Embryonic facial prominence (tissue), 1 donor: ENCODE measurements at regions not wholly inside any gene's neighbourhood (a gene's known extent, or its start where the extent isn't known, plus 50 kb on each side); places are given as distances from the start of the nearest gene placed in this dataset.
"Not testable (repeated sequence)": the region's sequence is repeated elsewhere in the genome, so short reads cannot be mapped to it uniquely, and the experiment has no call there.

ENCODE experiments used
- DNase-seq: peaks from one replicate; pipeline ENCODE4 v3.0.0-alpha.2; 2016; ENCODE audit errors: extremely low spot score

DNA sequence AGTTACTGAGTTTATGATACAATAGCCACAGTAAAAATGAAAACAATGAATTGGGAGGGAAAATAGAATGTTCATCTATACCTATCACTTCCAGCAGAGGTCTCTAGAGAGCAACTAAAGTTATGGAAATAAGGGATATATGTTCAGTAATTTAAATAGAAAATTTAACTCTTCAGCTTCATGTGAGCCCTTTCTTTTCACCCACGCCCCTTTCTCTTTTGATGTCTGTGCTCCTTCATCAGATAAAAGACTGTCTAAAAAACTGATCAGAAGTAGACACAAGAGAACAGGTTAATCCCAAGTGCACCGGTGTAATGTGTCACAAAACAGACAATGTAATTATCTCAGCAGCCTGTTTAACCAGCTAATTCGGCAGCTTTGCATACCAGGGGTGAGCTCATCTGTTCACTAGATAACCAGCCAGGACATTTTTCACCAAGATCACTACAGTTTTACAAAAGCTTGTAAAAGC lies 238.5 kb upstream of the ERBB4 start:
- peak; percentile 71 for DNase-seq

DNA sequence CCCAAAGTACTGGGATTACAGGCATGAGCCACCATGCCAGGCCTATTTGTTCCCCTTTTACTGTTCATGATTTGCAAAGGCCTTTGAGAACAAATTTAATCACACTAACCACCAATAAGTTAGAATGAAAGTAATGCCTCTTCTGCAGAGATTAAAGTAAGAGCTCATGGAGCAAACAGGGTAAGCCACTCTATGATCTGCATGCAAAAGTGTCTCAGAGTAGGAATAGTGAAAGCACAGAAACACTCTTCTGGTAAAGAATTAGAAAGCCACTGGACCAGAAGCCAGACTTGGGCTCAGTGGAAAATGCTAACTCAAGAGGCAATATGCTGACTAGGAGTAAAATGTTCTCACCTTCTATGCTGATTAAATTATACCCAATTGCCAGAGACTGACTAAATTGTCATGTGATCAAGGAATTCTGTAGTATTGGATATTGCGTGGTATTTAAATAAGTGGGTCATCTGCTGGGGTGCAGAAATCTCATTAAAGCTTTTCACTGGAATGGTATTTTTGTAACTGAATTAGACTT lies 235.3 kb upstream of the ERBB4 start:
- no peak for DNase-seq

DNA sequence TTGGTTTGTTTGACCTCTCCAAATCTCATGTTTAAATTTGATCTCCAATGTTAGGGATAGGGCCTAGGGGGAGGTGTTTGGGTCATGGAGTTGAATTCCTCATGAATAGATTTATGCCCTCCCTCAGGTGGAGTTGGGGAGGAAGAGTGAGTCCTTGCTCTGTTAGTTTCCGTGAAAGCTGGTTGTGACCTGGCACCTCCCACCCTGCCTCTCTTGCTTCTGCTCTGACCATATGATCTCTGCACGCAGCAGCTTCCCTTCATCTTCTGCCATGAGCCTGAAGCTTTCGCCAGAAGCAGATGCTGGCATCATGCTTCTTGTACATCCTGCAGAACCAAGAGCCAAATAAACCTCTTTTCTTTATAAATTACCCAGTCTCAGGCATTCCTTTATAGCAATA lies 231.6 kb upstream of the ERBB4 start:
- DNase-seq = no peak

DNA sequence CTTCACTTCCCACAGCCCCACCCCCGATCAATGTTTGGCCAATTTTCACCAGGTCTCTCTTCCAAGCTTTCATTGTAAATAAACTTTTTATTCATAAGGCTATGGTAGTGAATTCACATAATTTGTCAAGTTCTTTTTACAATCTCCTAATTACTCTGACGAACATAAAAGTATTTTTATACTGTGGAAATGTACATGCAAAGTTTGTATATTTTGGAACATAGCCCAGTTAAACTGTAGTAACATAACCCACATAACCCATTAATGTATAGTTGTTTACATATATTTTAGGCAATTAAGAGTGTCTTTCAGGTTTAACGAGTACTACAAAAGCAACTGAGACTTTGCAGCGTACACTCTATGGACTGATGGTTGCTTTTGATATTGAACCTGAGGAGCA lies 228.3 kb upstream of the ERBB4 start:
- DNase-seq = no peak

DNA sequence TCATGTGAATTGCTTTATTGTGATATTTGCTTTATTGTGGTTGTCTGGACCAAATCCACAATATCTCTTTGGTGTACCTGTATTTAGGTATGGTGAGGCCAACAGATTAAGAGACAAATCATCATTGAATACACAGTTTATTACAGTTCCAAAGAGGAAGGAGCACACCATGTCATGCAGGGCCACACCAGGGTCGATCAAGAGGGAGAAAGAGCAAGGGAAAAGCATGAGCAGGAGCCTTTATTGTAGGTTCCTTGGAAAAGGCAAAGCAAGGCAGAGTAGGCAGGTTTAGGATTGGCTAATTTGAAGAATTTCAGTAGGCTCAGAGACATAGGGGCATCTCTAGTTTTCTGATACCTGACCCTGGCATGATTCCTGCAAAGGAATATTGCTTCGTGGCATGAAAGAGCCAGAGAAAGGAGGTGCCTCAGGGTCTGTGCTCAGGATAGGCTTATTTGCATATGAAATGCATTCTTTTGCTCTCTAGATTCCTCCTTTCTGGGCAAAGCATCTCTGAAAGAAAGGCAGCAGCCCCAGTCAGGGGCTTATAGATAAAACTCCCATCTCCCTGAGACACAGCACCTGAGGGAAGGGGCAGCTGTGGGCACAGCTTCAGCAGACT lies 214.2 kb upstream of the ERBB4 start:
- DNase-seq = no peak

DNA sequence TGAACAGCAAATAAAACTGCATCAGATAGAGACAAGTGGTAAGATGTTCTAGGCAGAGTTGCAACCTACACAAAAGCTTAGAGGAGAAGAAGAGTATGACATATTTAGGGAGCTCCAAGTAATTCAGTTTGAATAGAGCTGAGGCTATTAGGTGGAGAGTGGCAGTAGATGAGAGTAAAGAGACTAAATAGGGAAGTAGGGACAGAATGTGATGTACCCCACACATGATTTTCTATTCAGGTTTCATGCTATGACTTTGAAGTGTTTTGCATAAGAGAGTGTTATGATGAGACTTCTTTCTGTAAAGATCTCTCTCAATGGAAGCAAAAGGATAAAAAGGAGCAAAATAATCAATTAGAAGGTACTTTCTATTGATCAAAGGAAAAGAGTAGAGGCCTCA lies 206.8 kb upstream of the ERBB4 start:
- no peak for DNase-seq

DNA sequence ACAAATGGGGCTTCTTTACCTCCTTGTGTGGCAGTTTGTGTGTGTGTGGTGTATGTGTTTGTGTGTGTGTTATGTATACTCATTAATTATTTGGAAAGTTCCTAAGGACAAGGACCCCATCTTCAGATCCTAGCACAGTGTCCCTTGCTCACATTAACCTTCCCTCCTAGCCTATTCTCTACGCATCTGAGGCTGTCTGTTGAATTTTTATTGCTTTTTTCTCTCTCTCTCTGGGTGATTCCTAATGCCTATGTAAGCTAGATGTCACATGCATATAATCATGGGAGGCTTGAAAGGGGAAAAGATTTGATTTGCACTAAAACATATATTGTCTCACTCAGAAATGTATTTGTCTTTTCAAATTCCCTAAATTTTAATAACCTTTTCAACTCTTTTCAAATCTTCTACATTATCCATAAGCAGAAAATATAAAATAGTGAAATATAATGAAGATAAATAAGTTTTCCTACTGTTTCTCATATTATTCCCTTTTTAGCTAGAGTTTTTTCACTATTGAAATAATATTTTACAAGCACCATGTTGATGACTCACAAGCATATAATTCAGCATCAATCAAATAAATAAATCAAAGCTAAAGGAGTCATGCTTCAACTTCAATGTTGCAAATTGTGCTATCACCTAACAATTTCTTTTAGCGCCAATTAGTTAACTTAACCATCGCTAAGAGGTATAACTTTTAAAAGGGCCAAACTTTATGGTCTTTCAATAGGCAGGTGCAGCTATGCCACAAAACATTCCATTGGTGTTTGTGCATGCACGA lies 199.0 kb upstream of the ERBB4 start:
- no peak for DNase-seq

DNA sequence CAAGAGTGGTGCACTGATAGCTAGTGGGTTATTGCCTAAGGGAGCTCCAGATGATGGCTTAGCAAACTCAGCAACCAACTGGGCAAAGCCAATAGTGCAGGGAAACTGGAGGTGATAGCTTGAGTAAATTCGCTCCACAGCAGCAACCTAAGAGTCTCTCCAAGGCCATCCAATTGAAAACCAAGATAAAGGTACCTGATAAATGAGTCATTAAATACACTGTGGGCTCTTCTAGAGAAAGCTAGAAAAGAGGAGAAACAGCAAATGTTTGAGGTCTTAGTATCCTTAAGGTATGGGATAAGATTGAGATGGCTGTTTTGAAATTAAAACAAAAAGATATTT lies 197.8 kb upstream of the ERBB4 start:
- DNase-seq = no peak

DNA sequence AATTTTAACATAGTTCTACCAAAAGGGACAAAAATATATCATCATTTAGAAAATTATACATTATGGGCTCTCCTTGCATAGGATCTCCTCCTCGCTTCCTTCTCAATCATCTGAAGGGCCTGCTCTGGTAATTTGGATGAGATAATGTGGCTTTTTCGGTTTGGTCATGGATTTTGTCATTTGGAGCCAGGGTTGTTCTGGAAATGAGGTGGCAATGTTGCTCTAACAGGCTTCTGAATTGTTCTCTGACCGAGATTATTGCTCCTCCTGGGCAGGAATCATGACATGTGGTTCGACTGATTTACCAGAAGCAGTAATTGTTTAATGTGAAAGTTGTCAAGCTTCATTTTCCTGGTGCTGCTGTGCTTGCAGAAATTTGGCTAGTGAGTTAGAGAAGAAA lies 194.7 kb upstream of the ERBB4 start:
- no peak for DNase-seq

DNA sequence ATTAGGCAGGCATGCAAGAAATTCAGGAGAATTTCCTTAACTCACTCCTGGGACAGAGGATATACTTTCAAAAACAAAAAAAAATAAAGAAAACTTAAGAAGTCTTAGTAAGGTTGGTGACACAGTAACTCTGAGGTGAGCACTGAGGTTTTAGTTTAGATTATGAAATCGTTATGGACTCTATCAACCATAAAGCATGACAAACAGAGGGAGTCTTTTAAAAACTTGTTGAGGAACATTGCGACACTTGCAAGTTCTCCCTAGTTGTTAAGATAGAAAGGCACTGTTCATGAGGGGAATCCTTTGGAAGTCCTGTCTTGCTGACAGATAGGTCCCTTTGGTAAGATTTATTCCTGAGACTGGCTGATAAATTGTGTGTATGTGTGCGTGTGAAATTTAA lies 194.3 kb upstream of the ERBB4 start:
- DNase-seq = no peak

DNA sequence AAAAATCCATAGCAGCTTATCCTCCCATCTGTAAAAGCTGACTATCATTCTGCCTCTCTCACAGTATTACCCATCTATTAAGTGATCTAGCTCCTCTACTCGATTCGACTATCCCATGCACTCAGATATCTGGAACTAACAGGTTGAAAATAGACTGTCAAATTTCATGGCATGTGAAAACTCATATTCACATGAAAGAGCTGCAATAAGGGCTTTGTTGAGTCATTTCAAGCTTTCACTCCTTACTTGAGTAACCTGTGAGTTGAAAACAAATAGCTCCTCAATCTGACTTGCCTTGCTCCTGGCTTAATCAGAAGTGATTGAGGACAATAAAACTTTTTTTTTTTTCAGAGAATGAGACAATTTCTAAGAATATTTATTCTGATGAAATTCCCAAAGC lies 192.4 kb upstream of the ERBB4 start:
- DNase-seq = no peak

DNA sequence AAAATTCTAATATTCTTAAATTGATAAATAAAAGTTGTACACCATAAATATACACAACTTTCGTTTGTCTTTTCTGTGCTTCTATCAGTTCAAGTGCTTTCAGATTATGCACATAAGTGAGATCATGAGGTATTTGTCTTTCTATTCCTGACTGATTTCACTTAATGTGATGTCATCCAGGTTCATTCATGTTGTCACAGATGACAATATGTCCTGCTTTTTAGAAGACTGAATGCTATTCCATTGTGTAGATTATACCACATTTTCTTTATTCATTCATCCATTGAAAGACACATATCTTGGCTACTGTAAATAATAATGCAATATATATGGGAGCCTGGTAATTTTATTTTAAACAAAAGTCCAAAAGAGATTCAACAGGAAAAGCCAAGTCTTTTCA lies 190.1 kb upstream of the ERBB4 start:
- no peak for DNase-seq

DNA sequence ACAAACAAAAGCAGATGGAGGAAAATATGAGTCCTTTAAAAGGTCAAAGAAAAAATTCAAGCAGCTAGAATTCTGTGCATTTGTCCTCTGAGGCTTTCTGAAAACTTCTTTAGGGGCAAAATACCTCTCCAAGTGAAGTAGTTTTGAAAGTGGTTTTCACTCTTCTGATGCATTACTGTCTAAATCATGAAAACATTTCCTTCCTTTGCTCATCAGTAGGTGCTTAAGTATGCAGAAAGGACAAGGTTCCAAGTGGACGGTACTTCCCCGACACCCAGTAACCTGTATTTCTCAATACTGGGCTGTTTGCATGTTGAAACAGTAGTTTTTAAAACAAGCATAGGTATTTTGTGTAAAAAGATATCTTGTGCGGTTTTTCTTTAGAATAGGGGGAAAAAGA lies 189.1 kb upstream of the ERBB4 start:
- DNase-seq = no peak

DNA sequence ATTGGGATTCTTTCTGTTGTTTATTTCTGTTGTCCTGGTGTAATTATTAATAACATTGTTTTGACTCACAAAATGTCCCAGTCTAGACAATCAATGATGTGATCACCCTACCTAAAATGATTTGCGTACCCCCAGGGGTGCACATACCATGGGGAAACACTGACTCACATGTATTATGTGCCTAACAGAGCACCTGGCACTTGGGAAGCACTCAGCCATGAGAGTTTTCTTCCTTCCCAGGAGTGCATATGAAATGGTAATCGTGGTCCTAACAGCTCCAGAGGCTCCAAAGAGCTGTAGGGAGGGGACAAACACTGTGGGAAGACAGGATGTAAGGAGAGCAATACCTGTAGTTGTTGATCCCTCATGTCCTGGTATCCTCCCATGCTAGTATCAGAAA lies 187.8 kb upstream of the ERBB4 start:
- DNase-seq = no peak

DNA sequence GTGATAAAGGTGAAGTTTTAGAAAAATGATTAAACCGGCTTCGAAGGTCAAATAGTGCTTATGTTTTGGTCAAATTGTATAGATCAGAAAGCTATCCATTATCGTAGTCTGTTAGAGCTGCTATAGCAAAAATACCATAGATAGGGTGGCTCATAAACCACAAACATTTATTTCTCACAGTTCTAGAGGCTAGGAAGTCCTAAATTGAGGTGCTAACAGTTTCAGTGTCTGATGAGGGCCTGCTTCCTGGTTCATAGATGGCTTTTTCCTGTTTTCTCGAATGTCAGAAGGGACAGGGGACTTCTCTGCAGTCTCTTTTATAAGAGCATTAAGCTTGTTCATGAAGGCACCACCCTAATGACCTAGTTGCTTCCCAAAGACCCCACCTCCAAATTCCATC lies 186.6 kb upstream of the ERBB4 start:
- no peak for DNase-seq

DNA sequence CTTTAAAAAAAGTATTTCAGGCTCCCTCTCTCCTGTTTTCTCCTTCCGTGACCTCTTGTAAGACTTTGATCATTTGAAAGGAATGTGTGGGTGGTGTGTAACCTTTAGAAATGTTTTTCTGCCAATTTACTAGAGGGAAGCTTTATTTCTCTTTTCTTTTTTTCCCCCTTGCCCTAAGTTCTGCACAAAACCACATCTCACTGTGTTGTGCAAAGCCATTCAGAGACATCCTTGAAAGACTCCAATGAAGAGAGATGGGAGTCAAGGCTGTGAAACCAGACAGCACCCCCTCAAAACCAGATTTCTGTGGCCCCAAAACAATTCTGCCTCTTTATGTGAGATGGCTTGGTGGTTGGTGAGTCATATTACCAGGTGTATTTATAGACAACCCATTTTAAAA lies 184.6 kb upstream of the ERBB4 start:
- no peak for DNase-seq

DNA sequence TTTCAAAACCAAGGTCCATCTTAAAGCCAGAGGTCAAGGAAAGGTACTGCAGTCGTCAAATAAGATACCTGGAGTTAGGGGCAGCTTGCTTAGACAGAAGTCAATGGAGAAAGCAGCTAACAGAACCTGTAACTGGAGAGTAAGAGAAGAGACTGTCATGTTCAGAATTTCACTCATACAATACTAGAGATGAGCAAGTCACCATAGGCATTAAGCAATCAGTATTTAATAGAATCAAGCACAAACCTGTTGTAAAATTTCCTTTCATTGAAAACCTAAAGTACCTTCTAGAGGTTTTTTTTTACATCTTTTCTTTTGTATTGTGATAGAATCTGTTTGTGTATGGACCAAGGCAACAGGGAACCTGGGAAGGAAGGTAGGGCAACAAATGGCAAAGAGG lies 183.4 kb upstream of the ERBB4 start:
- DNase-seq = no peak

DNA sequence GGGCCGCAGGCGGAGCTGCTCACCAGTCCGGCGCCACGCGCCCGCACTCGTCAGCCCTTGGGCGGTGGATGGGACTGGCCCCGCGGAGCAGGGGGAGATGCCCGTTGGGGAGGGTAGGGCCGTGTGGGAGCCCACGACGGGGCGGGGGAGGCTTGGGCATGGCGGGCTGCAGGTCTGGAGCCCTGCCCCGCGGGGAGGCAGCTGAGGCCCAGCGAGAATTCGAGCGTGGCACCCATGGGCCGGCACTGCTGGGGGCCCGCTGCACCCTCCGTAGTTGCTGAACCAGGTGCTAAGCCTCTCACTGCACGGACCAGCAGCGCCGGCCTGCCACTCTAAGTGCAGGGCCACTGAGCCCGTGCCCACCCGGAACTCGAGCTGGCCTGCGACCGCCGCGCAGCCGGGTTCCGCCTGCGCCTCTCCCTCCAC lies 182.4 kb upstream of the ERBB4 start:
- no peak for DNase-seq

DNA sequence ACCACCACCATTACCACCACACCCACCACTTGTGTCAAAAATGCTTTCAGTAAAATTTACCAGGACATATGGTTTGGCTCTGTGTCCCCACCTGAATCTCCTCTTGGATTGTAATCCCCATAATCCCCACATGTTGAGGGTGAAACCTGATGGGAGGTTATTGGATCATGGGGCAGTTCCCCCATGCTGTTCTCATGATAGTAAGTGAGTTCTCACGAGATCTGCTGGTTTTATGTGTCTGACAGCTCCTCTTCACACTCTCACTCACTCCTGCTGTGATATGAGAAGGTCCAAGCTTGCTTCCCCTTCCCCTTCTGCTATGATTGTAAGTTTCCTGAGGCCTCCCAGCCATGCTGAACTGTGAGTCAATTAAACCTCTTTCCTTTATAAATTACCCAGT lies 176.8 kb upstream of the ERBB4 start:
- not testable (repeated sequence) for DNase-seq

DNA sequence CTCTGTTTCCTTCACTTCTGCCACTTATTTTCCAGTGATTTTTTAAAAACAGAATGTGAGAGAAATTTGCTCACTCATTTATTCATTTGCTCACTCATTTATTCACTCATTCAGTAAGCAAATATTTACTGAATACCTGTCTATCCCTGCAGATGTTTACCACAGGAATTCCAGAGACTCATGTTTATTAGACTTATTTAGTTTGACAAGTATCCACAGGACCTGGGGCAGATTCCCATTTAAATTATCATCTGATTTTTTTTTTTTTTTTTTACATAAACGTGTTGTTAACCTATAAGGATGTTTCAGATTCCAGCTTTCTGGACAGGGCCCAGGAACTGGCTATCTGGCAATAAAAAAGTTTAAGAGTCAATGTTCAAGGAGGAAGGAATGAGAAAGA lies 175.1 kb upstream of the ERBB4 start:
- DNase-seq = no peak

DNA sequence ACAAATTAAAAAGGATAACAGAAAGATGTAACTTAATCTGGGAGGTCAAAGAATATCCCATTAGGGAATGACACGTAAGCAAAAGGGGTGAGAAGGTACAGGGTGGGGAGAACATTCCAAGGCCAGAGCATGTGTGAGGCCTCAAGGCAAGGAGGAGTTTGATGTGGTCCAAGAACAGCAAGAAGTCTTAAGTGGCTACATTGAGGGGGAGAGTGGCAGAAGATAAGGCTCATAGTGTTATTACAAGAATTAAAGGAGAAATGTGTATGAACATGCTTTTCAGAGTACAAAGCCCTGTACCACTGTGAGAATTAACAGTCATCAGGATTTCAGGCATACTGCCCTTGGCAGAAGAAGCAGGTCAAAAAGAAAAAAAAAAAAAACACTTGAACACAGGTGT lies 174.4 kb upstream of the ERBB4 start:
- DNase-seq = no peak

DNA sequence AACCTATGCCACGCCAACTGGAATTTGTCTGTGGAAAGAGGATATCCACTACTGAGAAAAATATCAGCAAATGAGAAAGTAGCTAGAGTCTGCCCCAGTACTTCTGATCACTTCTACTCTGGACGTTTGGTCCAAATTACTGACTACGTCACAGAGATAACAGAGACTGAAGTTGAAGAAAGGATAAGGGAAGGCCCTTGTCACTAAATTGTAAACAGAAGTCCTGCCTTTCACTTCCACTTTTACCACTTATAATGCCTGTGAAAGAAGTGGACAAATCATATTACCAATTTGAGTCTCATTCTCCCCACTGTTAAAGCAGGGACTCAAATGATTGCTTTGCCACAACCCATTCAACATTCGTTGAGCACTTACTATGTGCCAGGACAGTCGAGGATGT lies 173.9 kb upstream of the ERBB4 start:
- DNase-seq = no peak

DNA sequence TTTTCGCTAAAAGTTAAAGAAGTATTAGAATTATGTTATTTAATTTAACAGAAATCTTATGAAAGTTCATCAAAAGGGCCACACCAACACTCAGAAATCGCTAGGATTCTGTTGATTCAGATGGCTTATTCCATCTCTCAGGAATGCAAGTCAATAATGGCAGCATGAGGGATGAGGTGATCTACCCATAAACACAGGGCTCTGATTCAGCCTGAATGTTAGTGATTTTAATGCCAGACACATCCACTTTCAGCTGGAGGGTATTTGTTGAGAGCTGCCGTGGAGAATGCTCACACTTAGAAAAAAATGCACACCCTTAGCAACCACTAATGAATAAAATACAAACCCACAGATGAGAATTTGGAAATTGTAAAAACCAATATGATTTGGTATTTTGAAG lies 173.3 kb upstream of the ERBB4 start:
- no peak for DNase-seq

DNA sequence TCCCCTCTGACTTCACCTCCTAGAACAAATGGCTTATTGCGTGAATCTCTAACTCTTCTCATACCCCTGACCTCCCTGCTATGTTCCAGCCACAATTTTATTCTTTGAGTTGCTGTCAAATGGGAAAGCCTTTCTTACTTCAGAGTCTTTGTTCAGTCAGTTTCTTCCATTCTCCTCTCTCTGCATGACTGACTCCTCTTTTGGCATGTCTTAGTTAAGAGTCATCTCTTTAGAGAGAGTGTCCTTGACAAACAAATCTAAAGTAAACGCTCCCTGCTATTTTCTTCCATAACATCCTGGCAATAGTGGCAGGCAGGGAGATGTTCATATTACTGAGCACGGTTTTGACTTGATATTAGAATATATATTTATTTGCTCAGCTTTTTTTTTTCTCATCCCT lies 170.7 kb upstream of the ERBB4 start:
- no peak for DNase-seq
